Ammon's horn (tissue), 1 donor: ENCODE measurements at regions not wholly inside any gene's neighbourhood (a gene's known extent, or its start where the extent isn't known, plus 50 kb on each side); places are given as distances from the start of the nearest gene placed in this dataset.
A peak's percentile ranks its signal among the peaks of the same experiment; 100 is the strongest.
"Not testable (repeated sequence)": the region's sequence is repeated elsewhere in the genome, so short reads cannot be mapped to it uniquely, and the experiment has no call there.

Experiments
- DNase-seq: peaks from one replicate; pipeline ENCODE4 v3.0.0-alpha.2; 2016; ENCODE audit warnings: low spot score

- DNase-seq = no peak
Observed at GRCh38 chr2:195356920-195357440, 300.0 kb upstream of the SLC39A10 start.

- DNase-seq = no peak
Observed at GRCh38 chr2:195356026-195356425, 301.0 kb upstream of the SLC39A10 start.

GRCh38 chr2:195352581-195352980 is 304.4 kb upstream of the SLC39A10 start:
- no peak for DNase-seq

- no peak for DNase-seq
Observed at GRCh38 chr2:195343942-195344530, 313.0 kb upstream of the SLC39A10 start.

- no peak for DNase-seq
Observed at GRCh38 chr2:195343540-195343939, 313.5 kb upstream of the SLC39A10 start.

GRCh38 chr2:195342061-195342460 is 315.0 kb upstream of the SLC39A10 start:
- DNase-seq = no peak

GRCh38 chr2:195338856-195339255 is 318.2 kb upstream of the SLC39A10 start:
- no peak for DNase-seq

GRCh38 chr2:195337597-195337996 is 319.4 kb upstream of the SLC39A10 start:
- no peak for DNase-seq

GRCh38 chr2:195333869-195334268 is 323.2 kb upstream of the SLC39A10 start:
- DNase-seq = no peak

GRCh38 chr2:195331966-195332365 is 325.1 kb upstream of the SLC39A10 start:
- DNase-seq = no peak

- DNase-seq = no peak
Observed at GRCh38 chr2:195331129-195331528, 325.9 kb upstream of the SLC39A10 start.

GRCh38 chr2:195330513-195330956 is 326.5 kb upstream of the SLC39A10 start:
- DNase-seq = no peak

- not testable (repeated sequence) for DNase-seq
Observed at GRCh38 chr2:195329784-195330183, 327.2 kb upstream of the SLC39A10 start.

GRCh38 chr2:195326537-195326936 is 330.5 kb upstream of the SLC39A10 start:
- DNase-seq = no peak

GRCh38 chr2:195322324-195322723 is 334.7 kb upstream of the SLC39A10 start:
- no peak for DNase-seq

- no peak for DNase-seq
Observed at GRCh38 chr2:195320413-195320973, 336.5 kb upstream of the SLC39A10 start.

GRCh38 chr2:195319548-195320412 is 337.2 kb upstream of the SLC39A10 start:
- no peak for DNase-seq

GRCh38 chr2:195319112-195319460 is 337.9 kb upstream of the SLC39A10 start:
- no peak for DNase-seq

- peak; percentile 63 for DNase-seq
Observed at GRCh38 chr2:195318440-195319111, 338.4 kb upstream of the SLC39A10 start.

- no peak for DNase-seq
Observed at GRCh38 chr2:195317550-195317949, 339.5 kb upstream of the SLC39A10 start.

GRCh38 chr2:195316486-195316885 is 340.5 kb upstream of the SLC39A10 start:
- DNase-seq = no peak

- no peak for DNase-seq
Observed at GRCh38 chr2:195313962-195314361, 343.1 kb upstream of the SLC39A10 start.
